GM21381 (cell line): ENCODE measurements at regions not wholly inside any gene's neighbourhood (a gene's known extent, or its start where the extent isn't known, plus 50 kb on each side); places are given as distances from the start of the nearest gene placed in this dataset.

Source experiments
- ATAC-seq: cut with Tn5 transposase; IDR thresholded peaks from one replicate; pipeline ENCODE4 v1.9.1; 2021; ENCODE audit warnings: mild to moderate bottlenecking, moderate library complexity; ENCODE audit not compliant: unreplicated experiment

GRCh38 chr10:111493024-111493625, 416.3 kb downstream of the ADRA2A start:
- no peak for ATAC-seq

GRCh38 chr10:111498560-111498959, 421.7 kb downstream of the ADRA2A start:
- ATAC-seq, result no peak

- no peak for ATAC-seq
Measured at GRCh38 chr10:111504376-111504775, 427.5 kb downstream of the ADRA2A start.

- no peak for ATAC-seq
Measured at GRCh38 chr10:111506266-111507034, 429.6 kb downstream of the ADRA2A start.

- ATAC-seq, result no peak
Measured at GRCh38 chr10:111511751-111512150, 434.9 kb downstream of the ADRA2A start.

- ATAC-seq, result no peak
Measured at GRCh38 chr10:111515264-111515663, 438.4 kb downstream of the ADRA2A start.

- no peak for ATAC-seq
Measured at GRCh38 chr10:111515706-111516105, 438.9 kb downstream of the ADRA2A start.

- no peak for ATAC-seq
Measured at GRCh38 chr10:111516144-111516543, 439.3 kb downstream of the ADRA2A start.

- no peak for ATAC-seq
Measured at GRCh38 chr10:111522141-111522540, 445.3 kb downstream of the ADRA2A start.

- no peak for ATAC-seq
Measured at GRCh38 chr10:111522551-111522950, 445.7 kb downstream of the ADRA2A start.

- ATAC-seq, result no peak
Measured at GRCh38 chr10:111523016-111523415, 446.2 kb downstream of the ADRA2A start.

GRCh38 chr10:111524134-111524533, 447.3 kb downstream of the ADRA2A start:
- ATAC-seq, result no peak

GRCh38 chr10:111525696-111526095, 448.9 kb downstream of the ADRA2A start:
- ATAC-seq, result no peak

GRCh38 chr10:111531690-111532089, 454.9 kb downstream of the ADRA2A start:
- ATAC-seq, result no peak

GRCh38 chr10:111532139-111532538, 455.3 kb downstream of the ADRA2A start:
- no peak for ATAC-seq

GRCh38 chr10:111539246-111539645, 462.4 kb downstream of the ADRA2A start:
- no peak for ATAC-seq

- ATAC-seq, result no peak
Measured at GRCh38 chr10:111543854-111544253, 467.0 kb downstream of the ADRA2A start.

GRCh38 chr10:111545861-111546605, 469.2 kb downstream of the ADRA2A start:
- ATAC-seq, result no peak

GRCh38 chr10:111548084-111548726, 471.4 kb downstream of the ADRA2A start:
- ATAC-seq, result no peak

- ATAC-seq, result no peak
Measured at GRCh38 chr10:111551001-111551400, 474.2 kb downstream of the ADRA2A start.

- no peak for ATAC-seq
Measured at GRCh38 chr10:111556666-111557065, 479.8 kb downstream of the ADRA2A start.
